PC-9 (cell line): ENCODE measurements at regions not wholly inside any gene's neighbourhood (a gene's known extent, or its start where the extent isn't known, plus 50 kb on each side); places are given as distances from the start of the nearest gene placed in this dataset.
A peak's percentile ranks its signal among the peaks of the same experiment; 100 is the strongest.

Source experiments
- BruUV-seq: library from RNA; stranded (reverse); fragments of 400-500 nt; replicated peaks from 2 replicates; lab custom pipeline; 2021; lab: Mats Ljungman, UMichigan
- CTCF ChIA-PET: fragments of 300-600 bp; sonication (Branson Sonifier 250); formaldehyde crosslinking; loops from one replicate; lab custom pipeline; 2022; ENCODE audit warnings: antibody characterized with exemption; lab: Charles Lee
- POLR2A ChIA-PET: fragments of 300-600 bp; sonication (Branson Sonifier 250); formaldehyde crosslinking; loops from one replicate; lab custom pipeline; 2022; ENCODE audit warnings: antibody characterized with exemption; ENCODE audit not compliant: unreplicated experiment; lab: Charles Lee
- DNase-seq, 2 experiments: peaks; one replicate each; pipeline versions ENCODE4 v3.0.0 to v3.0.0-alpha.2; 2015 to 2022; ENCODE audit warnings: mixed read lengths in 1 of 2
- H2AFZ ChIP-seq: fragments of 200-600 bp; sonication (generic); 2 replicates; pipeline ENCODE4 v1.8.1; 2017; ENCODE audit warnings: antibody characterized with exemption
- H3F3A ChIP-seq: fragments of 200-600 bp; sonication (generic); 2 replicates; pipeline ENCODE4 v1.8.1; 2017; ENCODE audit warnings: antibody characterized with exemption, mild to moderate bottlenecking, low read depth; ENCODE audit not compliant: insufficient read depth
- H3K27ac ChIP-seq: fragments of 200-600 bp; sonication (generic); 2 replicates; pipeline ENCODE4 v1.6.1; 2016; ENCODE audit warnings: mixed run types
- H3K27me3 ChIP-seq: fragments of 200-600 bp; sonication (generic); 2 replicates; pipeline ENCODE4 v1.6.1; 2016; ENCODE audit warnings: low read depth, mixed run types; ENCODE audit not compliant: insufficient read depth
- H3K36me3 ChIP-seq: fragments of 200-600 bp; sonication (generic); 2 replicates; pipeline ENCODE4 v1.6.1; 2016; ENCODE audit warnings: low read depth, mixed run types
- H3K4me1 ChIP-seq: fragments of 200-600 bp; sonication (generic); replicated peaks from 2 replicates; pipeline ENCODE4 v1.6.1; 2016; ENCODE audit warnings: mixed run types; ENCODE audit not compliant: insufficient read depth
- H3K4me2 ChIP-seq: fragments of 200-600 bp; sonication (generic); 2 replicates; pipeline ENCODE4 v1.6.1; 2017; ENCODE audit warnings: mixed run types
- H3K4me3 ChIP-seq: fragments of 200-600 bp; sonication (generic); 2 replicates; pipeline ENCODE4 v1.6.1; 2016; ENCODE audit warnings: mixed run types
- H3K79me2 ChIP-seq: fragments of 200-600 bp; sonication (generic); 2 replicates; pipeline ENCODE4 v1.6.1; 2017; ENCODE audit warnings: low read depth, mixed run types
- H3K9me2 ChIP-seq: fragments of 200-600 bp; sonication (generic); 2 replicates; pipeline ENCODE4 v1.8.1; 2017; ENCODE audit warnings: mild to moderate bottlenecking; ENCODE audit not compliant: insufficient read depth
- H3K9me3 ChIP-seq: fragments of 200-600 bp; sonication (generic); 2 replicates; pipeline ENCODE4 v1.8.1; 2016; ENCODE audit warnings: low read depth; ENCODE audit not compliant: insufficient read depth
- H4K20me1 ChIP-seq: fragments of 200-600 bp; sonication (generic); 2 replicates; pipeline ENCODE4 v1.8.1; 2017; ENCODE audit not compliant: insufficient read depth
- EZH2 ChIP-seq: fragments of 200-600 bp; sonication (generic); IDR thresholded peaks from 2 replicates; pipeline ENCODE4 v1.8.0; 2017; ENCODE audit warnings: antibody characterized with exemption, low read depth
- intact Hi-C: fragments of 100-400 bp; cut with micrococcal nuclease; formaldehyde crosslinking; loops from one replicate; pipeline ENCODE4 v1.10.0; 2022; ENCODE audit not compliant: unreplicated experiment
- TF ChIP-seq, protein P1 (sequence below): fragments of 200-600 bp; sonication (generic); conservative IDR thresholded peaks from 2 replicates; pipeline ENCODE4 v1.6.1; 2017; ENCODE audit warnings: mixed run types, antibody characterized with exemption, mild to moderate bottlenecking, moderate library complexity

DNA sequence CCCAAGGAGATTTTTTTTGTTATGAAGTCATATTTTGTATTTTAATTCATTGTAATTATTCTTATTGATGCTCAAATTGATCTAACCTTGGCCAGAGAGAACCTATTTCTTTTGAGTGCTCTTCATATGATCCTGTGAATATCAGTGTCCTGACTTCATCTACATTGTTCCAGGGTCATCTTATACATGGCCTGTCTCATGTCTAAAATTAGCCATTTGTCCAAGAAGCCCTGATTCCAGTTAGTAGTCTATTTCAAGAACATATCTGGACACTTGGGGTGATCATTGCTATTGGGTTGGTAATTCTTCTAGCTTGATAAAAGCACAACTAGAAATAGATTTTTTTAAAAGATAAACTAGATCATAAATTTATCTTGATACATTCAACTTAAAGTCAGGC lies 266.2 kb downstream of the SPRY1 start:
- intact Hi-C loops, result loop anchor here (5.0 kb wide), 2 partner anchors 599 to 659 kb away; no protein-coding TSS in a partner anchor
- H3K27ac ChIP-seq, result no peak overlapping the region
- no peaks in the 10 kb centered on the region for H3K27me3 ChIP-seq
- no peaks in the 10 kb centered on the region for H3K4me1 ChIP-seq
- H3K4me3 ChIP-seq, result no peak overlapping the region
- peaks cover 5% of the 10 kb centered on the region for H3K9me3 ChIP-seq
- no peaks in the 10 kb centered on the region for H3F3A ChIP-seq
- H4K20me1 ChIP-seq, result no peaks in the 10 kb centered on the region
- no peak overlapping the region for H3K4me2 ChIP-seq
- H3K36me3 ChIP-seq, result no peaks in the 10 kb centered on the region
- TF ChIP-seq EZH2, result no peak
- TF ChIP-seq, protein P1, sequence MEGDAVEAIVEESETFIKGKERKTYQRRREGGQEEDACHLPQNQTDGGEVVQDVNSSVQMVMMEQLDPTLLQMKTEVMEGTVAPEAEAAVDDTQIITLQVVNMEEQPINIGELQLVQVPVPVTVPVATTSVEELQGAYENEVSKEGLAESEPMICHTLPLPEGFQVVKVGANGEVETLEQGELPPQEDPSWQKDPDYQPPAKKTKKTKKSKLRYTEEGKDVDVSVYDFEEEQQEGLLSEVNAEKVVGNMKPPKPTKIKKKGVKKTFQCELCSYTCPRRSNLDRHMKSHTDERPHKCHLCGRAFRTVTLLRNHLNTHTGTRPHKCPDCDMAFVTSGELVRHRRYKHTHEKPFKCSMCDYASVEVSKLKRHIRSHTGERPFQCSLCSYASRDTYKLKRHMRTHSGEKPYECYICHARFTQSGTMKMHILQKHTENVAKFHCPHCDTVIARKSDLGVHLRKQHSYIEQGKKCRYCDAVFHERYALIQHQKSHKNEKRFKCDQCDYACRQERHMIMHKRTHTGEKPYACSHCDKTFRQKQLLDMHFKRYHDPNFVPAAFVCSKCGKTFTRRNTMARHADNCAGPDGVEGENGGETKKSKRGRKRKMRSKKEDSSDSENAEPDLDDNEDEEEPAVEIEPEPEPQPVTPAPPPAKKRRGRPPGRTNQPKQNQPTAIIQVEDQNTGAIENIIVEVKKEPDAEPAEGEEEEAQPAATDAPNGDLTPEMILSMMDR, result no peak
- CTCF ChIA-PET, result interaction anchor here (1.1 kb wide), 1 partner anchor 565 kb away, joined by 3 read pairs; no protein-coding TSS in a partner anchor
- BruUV-seq, result no TSS peak
- no peak overlapping the region for H2AFZ ChIP-seq
- no peaks in the 10 kb centered on the region for H3K79me2 ChIP-seq
- no peak for DNase-seq
- POLR2A ChIA-PET, result interaction anchor here (0.7 kb wide), 1 partner anchor 84 kb away, joined by 3 read pairs; no protein-coding TSS in a partner anchor
- H3K9me2 ChIP-seq, result peaks cover 3% of the 10 kb centered on the region; the same call in 1 of the 2 replicates

GRCh38 chr4:123666486-123666885 lies 269.9 kb downstream of the SPRY1 start:
- no peaks in the 10 kb centered on the region for H3K4me1 ChIP-seq
- 0 out of 2 replicates have a peak overlapping the region, but pooled peaks have one; percentile 46 for H2AFZ ChIP-seq
- peaks cover 5% of the 10 kb centered on the region for H3K9me3 ChIP-seq
- no peaks in the 10 kb centered on the region for H4K20me1 ChIP-seq
- H3K4me2 ChIP-seq, result no peak overlapping the region
- no peaks in the 10 kb centered on the region for H3K27me3 ChIP-seq
- no peaks in the 10 kb centered on the region for H3K36me3 ChIP-seq
- peaks cover 3% of the 10 kb centered on the region; the same call in 1 of the 2 replicates for H3K9me2 ChIP-seq
- no peak overlapping the region for H3K4me3 ChIP-seq
- H3K79me2 ChIP-seq, result no peaks in the 10 kb centered on the region
- no TSS peak for BruUV-seq
- CTCF ChIA-PET, result no interaction called here
- H3K27ac ChIP-seq, result no peak overlapping the region
- DNase-seq, result no peak
- intact Hi-C loops, result no loop called here
- H3F3A ChIP-seq, result 0 out of 2 replicates have a peak, but pooled peaks cover 4% of the 10 kb centered on the region
- POLR2A ChIA-PET, result no interaction called here
- no peak for TF ChIP-seq EZH2
- TF ChIP-seq, protein P1, result no peak

DNA sequence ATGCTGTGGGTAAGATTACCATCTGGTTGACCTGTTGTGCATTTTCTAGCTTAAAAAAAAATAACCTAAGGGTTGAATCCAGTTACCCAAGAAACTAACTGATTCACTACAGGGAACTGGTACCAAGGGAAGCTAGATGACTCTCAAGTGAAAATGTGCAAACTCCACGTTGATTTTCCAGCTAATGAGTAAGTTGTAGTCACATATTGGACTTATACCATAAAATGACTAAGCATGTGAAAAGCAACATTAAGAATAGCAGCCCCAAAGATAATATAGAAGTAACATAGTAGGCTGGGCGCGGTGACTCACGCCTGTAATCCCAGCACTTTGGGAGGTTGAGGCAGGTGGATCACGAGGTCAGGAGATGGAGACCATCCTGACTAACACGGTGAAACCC lies 270.9 kb downstream of the SPRY1 start:
- intact Hi-C loops, result no loop called here
- no peaks in the 10 kb centered on the region for H3K36me3 ChIP-seq
- no TSS peak for BruUV-seq
- no peak for TF ChIP-seq EZH2
- TF ChIP-seq, protein P1, result no peak
- DNase-seq, result no peak
- no peaks in the 10 kb centered on the region for H4K20me1 ChIP-seq
- H3K9me2 ChIP-seq, result peaks cover 3% of the 10 kb centered on the region; the same call in 1 of the 2 replicates
- H3K79me2 ChIP-seq, result no peaks in the 10 kb centered on the region
- H3K4me1 ChIP-seq, result peaks cover 8% of the 10 kb centered on the region
- no peak overlapping the region for H3K27ac ChIP-seq
- 0 out of 2 replicates have a peak, but pooled peaks cover 4% of the 10 kb centered on the region for H3F3A ChIP-seq
- peaks cover 5% of the 10 kb centered on the region for H3K9me3 ChIP-seq
- H3K4me3 ChIP-seq, result no peak overlapping the region
- no peak overlapping the region for H3K4me2 ChIP-seq
- ChIA-PET POLR2A (no interaction called here), CTCF (no interaction called here)
- H2AFZ ChIP-seq, result no peak overlapping the region
- H3K27me3 ChIP-seq, result no peaks in the 10 kb centered on the region
